ENCODE measurements at regions not wholly inside any gene's neighbourhood (a gene's known extent, or its start where the extent isn't known, plus 50 kb on each side); places are given as distances from the start of the nearest gene placed in this dataset.

DNA sequence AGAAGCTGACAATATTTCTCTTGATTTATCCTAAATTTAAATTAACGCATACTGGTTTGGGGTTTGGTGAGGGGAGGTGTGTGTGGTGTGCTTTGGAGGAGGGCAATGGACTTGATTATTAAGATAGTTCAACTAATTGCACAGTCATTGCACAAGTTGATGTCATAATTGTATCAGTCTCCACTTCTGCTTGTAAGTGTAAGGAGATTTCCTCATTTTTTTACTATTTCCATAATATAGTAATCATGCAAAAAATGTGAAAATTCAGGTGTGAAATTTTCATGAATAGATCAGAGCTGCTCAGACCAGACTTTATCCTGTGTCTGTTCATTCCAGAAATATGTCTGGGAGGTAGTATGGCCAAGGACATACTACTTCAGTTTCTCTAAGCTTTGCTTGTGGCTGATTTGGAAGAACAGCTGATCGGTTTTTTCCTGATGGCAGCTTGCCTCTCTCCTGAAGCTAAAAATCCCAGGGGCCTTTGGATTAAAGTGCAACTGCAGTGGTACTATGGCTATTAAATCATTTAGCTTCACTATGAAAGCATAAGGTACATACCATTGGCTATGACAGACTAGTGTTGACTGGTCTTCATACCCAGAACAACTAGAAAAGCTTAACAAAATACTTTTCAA lies 201.8 kb upstream of the MIR17HG start:
- Histone ChIP-seq H3F3A (replicated peaks; ENCODE audit: low read depth) (no peaks in the 10 kb centered on the region), H3K4me1 (ENCODE audit: insufficient read depth) (no peaks in the 10 kb centered on the region), H3K36me3 (ENCODE audit: insufficient read depth) (no peaks in the 10 kb centered on the region), H3K4me2 (no peak overlapping the region), H4K20me1 (replicated peaks; ENCODE audit: insufficient read depth) (no peaks in the 10 kb centered on the region), H3K9me2 (ENCODE audit: insufficient read depth) (no peaks in the 10 kb centered on the region), H3K27ac (ENCODE audit: low read depth) (no peak overlapping the region), H3K4me3 (no peak overlapping the region), H3K79me2 (replicated peaks; ENCODE audit: insufficient read depth) (no peaks in the 10 kb centered on the region), H2AFZ (no peak overlapping the region), H3K27me3 (ENCODE audit: insufficient read depth) (no peaks in the 10 kb centered on the region)
- Mint-ChIP-seq H3K4me1 (peaks cover 6% of the 10 kb centered on the region; the same call in 1 of the 3 replicates), H3K36me3 (ENCODE audit: low read depth) (no peaks in the 10 kb centered on the region), H3K9me3 (no peaks in the 10 kb centered on the region), H3K27me3 (ENCODE audit: insufficient read depth, low read depth, poor library complexity) (no peaks in the 10 kb centered on the region), H3K27ac (no peak overlapping the region), H3K4me3 (no peak overlapping the region)
- no peak for TF ChIP-seq EZH2 (IDR thresholded peaks at IDR 0.05; ENCODE audit: low read depth, unreplicated experiment)
- no peak for TF ChIP-seq POLR2AphosphoS5 (IDR thresholded peaks at IDR 0.05; ENCODE audit: low read depth)
- TF ChIP-seq ZNF114 (CRISPR knock-in tag; IDR thresholded peaks at IDR 0.05), result no peak
- TF ChIP-seq, protein P1, sequence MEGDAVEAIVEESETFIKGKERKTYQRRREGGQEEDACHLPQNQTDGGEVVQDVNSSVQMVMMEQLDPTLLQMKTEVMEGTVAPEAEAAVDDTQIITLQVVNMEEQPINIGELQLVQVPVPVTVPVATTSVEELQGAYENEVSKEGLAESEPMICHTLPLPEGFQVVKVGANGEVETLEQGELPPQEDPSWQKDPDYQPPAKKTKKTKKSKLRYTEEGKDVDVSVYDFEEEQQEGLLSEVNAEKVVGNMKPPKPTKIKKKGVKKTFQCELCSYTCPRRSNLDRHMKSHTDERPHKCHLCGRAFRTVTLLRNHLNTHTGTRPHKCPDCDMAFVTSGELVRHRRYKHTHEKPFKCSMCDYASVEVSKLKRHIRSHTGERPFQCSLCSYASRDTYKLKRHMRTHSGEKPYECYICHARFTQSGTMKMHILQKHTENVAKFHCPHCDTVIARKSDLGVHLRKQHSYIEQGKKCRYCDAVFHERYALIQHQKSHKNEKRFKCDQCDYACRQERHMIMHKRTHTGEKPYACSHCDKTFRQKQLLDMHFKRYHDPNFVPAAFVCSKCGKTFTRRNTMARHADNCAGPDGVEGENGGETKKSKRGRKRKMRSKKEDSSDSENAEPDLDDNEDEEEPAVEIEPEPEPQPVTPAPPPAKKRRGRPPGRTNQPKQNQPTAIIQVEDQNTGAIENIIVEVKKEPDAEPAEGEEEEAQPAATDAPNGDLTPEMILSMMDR (conservative IDR thresholded peaks at IDR 0.05; ENCODE audit: low read depth in 2 of 2), result no peak
- TF ChIP-seq ZNF331 (CRISPR knock-in tag; IDR thresholded peaks at IDR 0.05; ENCODE audit: low read depth), result no peak
- DNase-seq (ENCODE audit: low spot score) (no peak), ATAC-seq (no peak)

- ATAC-seq (no peak), DNase-seq (ENCODE audit: low spot score) (no peak)
- H3K9me3 Mint-ChIP-seq, result no peaks in the 10 kb centered on the region
- no peak overlapping the region for H3K27ac Mint-ChIP-seq
- H3K27me3 ChIP-seq (ENCODE audit: insufficient read depth), result no peaks in the 10 kb centered on the region
- H3K4me3 ChIP-seq, result no peak overlapping the region
- no peak overlapping the region for H3K4me2 ChIP-seq
- TF ChIP-seq POLR2AphosphoS5 (IDR thresholded peaks at IDR 0.05; ENCODE audit: low read depth), result no peak
- TF ChIP-seq JUNB (IDR thresholded peaks at IDR 0.05; ENCODE audit: unreplicated experiment), result no peak
- no peak for TF ChIP-seq STAT1 (IDR thresholded peaks at IDR 0.05; ENCODE audit: unreplicated experiment)
- no peak for TF ChIP-seq EZH2phosphoT487 (IDR thresholded peaks at IDR 0.05; ENCODE audit: unreplicated experiment)
- TF ChIP-seq ZNF114 (CRISPR knock-in tag; IDR thresholded peaks at IDR 0.05), result no peak
- no peak for TF ChIP-seq CREB1 (CRISPR knock-in tag; IDR thresholded peaks at IDR 0.05; ENCODE audit: low read depth)
- TF ChIP-seq ETS1 (IDR thresholded peaks at IDR 0.05), result no peak
- H2AFZ ChIP-seq, result no peak overlapping the region
- no peaks in the 10 kb centered on the region for H3K79me2 ChIP-seq (replicated peaks; ENCODE audit: insufficient read depth)
- no peaks in the 10 kb centered on the region for H4K20me1 ChIP-seq (replicated peaks; ENCODE audit: insufficient read depth)
- no peak overlapping the region for H3K4me3 Mint-ChIP-seq
- H3K4me1 Mint-ChIP-seq, result peaks cover 3% of the 10 kb centered on the region; the same call in 1 of the 3 replicates
- H3K36me3 Mint-ChIP-seq (ENCODE audit: low read depth), result no peaks in the 10 kb centered on the region
- H3K36me3 ChIP-seq (ENCODE audit: insufficient read depth), result no peaks in the 10 kb centered on the region
- no peak overlapping the region for H3K27ac ChIP-seq (ENCODE audit: low read depth)
- no peaks in the 10 kb centered on the region for H3K4me1 ChIP-seq (ENCODE audit: insufficient read depth)
- H3K9me2 ChIP-seq (ENCODE audit: insufficient read depth), result no peaks in the 10 kb centered on the region
- no peaks in the 10 kb centered on the region for H3F3A ChIP-seq (replicated peaks; ENCODE audit: low read depth)
- H3K27me3 Mint-ChIP-seq (ENCODE audit: insufficient read depth, low read depth, poor library complexity), result no peaks in the 10 kb centered on the region
These were observed 200.9 kb upstream of the MIR17HG start for GRCh38 chr13:91146601-91147000.

All from GM23338 (cell line).